Nephron progenitor cell (in vitro differentiated cells): ENCODE measurements at regions not wholly inside any gene's neighbourhood (a gene's known extent, or its start where the extent isn't known, plus 50 kb on each side); places are given as distances from the start of the nearest gene placed in this dataset.
A peak's percentile ranks its signal among the peaks of the same experiment; 100 is the strongest.

Experiments
- DNase-seq: peaks from one replicate; pipeline ENCODE4 v3.0.0; 2021
- H3K27ac Mint-ChIP-seq: 2 replicates; pipeline ENCODE4 v1.8.0; 2021; ENCODE audit warnings: mild to moderate bottlenecking, moderate library complexity, mixed read lengths
- H3K27me3 Mint-ChIP-seq: 2 replicates; pipeline ENCODE4 v1.8.0; 2021; ENCODE audit warnings: mild to moderate bottlenecking, low read depth, mixed read lengths; ENCODE audit not compliant: poor library complexity
- H3K36me3 Mint-ChIP-seq: 2 replicates; pipeline ENCODE4 v1.8.0; 2021; ENCODE audit warnings: low read depth, mixed read lengths
- H3K4me1 Mint-ChIP-seq: 2 replicates; pipeline ENCODE4 v1.8.0; 2021; ENCODE audit warnings: mixed read lengths
- H3K4me3 Mint-ChIP-seq: 2 replicates; pipeline ENCODE4 v1.8.0; 2021; ENCODE audit warnings: mild to moderate bottlenecking, moderate library complexity, mixed read lengths
- H3K9me3 Mint-ChIP-seq: 2 replicates; pipeline ENCODE4 v1.8.0; 2021; ENCODE audit warnings: mild to moderate bottlenecking, moderate library complexity, mixed read lengths
- CTCF ChIP-seq: fragments of 200-600 bp; sonication (generic); IDR thresholded peaks from 2 replicates; pipeline ENCODE4 v1.5.0; 2021; ENCODE audit warnings: antibody characterized with exemption

- TF ChIP-seq CTCF, result no peak
- Mint-ChIP-seq H3K27me3 (no peaks in the 10 kb centered on the region), H3K9me3 (no peaks in the 10 kb centered on the region), H3K4me1 (no peaks in the 10 kb centered on the region), H3K36me3 (no peaks in the 10 kb centered on the region), H3K27ac (no peak overlapping the region), H3K4me3 (no peak overlapping the region)
- DNase-seq, result no peak
Observed at GRCh38 chr18:66795051-66795450, 191.2 kb upstream of the CDH19 start.

GRCh38 chr18:66792466-66792865 lies 188.6 kb upstream of the CDH19 start:
- no peak for DNase-seq
- Mint-ChIP-seq H3K36me3 (no peaks in the 10 kb centered on the region), H3K27me3 (no peaks in the 10 kb centered on the region), H3K4me3 (no peak overlapping the region), H3K4me1 (no peaks in the 10 kb centered on the region), H3K27ac (no peak overlapping the region), H3K9me3 (no peaks in the 10 kb centered on the region)
- no peak for TF ChIP-seq CTCF

- no peak for DNase-seq
- Mint-ChIP-seq H3K4me1 (no peaks in the 10 kb centered on the region), H3K27me3 (no peaks in the 10 kb centered on the region), H3K4me3 (no peak overlapping the region), H3K9me3 (no peaks in the 10 kb centered on the region), H3K36me3 (no peaks in the 10 kb centered on the region), H3K27ac (no peak overlapping the region)
- TF ChIP-seq CTCF, result no peak
Observed at GRCh38 chr18:66780609-66781008, 176.7 kb upstream of the CDH19 start.

- no peak for DNase-seq
- H3K36me3 Mint-ChIP-seq, result no peaks in the 10 kb centered on the region
- no peaks in the 10 kb centered on the region for H3K9me3 Mint-ChIP-seq
- H3K27me3 Mint-ChIP-seq, result no peaks in the 10 kb centered on the region
- no peak overlapping the region for H3K4me3 Mint-ChIP-seq
- H3K27ac Mint-ChIP-seq, result no peak overlapping the region
- TF ChIP-seq CTCF, result no peak
- no peaks in the 10 kb centered on the region for H3K4me1 Mint-ChIP-seq
Observed at GRCh38 chr18:66778048-66778447, 174.2 kb upstream of the CDH19 start.

GRCh38 chr18:66769375-66769774 lies 165.5 kb upstream of the CDH19 start:
- no peak for DNase-seq
- Mint-ChIP-seq H3K27ac (peak overlapping the region; percentile 2), H3K4me3 (no peak overlapping the region), H3K9me3 (no peaks in the 10 kb centered on the region), H3K36me3 (no peaks in the 10 kb centered on the region), H3K27me3 (no peaks in the 10 kb centered on the region), H3K4me1 (no peaks in the 10 kb centered on the region)
- TF ChIP-seq CTCF, result no peak

GRCh38 chr18:66764230-66764629 lies 160.3 kb upstream of the CDH19 start:
- no peaks in the 10 kb centered on the region for H3K4me1 Mint-ChIP-seq
- H3K27ac Mint-ChIP-seq, result no peak overlapping the region
- H3K4me3 Mint-ChIP-seq, result no peak overlapping the region
- H3K9me3 Mint-ChIP-seq, result no peaks in the 10 kb centered on the region
- no peak for TF ChIP-seq CTCF
- H3K36me3 Mint-ChIP-seq, result no peaks in the 10 kb centered on the region
- no peaks in the 10 kb centered on the region for H3K27me3 Mint-ChIP-seq
- DNase-seq, result no peak
